Activated CD4-positive, alpha-beta memory T cell treated with anti-CD3 and anti-CD28 coated beads, Interleukin-2, amount 10 ng/mL, durations not matched to agents 7 days and 5 days (primary cell): ENCODE measurements at regions not wholly inside any gene's neighbourhood (a gene's known extent, or its start where the extent isn't known, plus 50 kb on each side); places are given as distances from the start of the nearest gene placed in this dataset.

Experiments
- CTCF ChIA-PET: fragments of 350-600 bp; sonication (Branson Sonifier 250); formaldehyde crosslinking; loops from one replicate; lab custom pipeline; 2021; ENCODE audit warnings: antibody characterized with exemption, inconsistent platforms; lab: Charles Lee
- POLR2A ChIA-PET: fragments of 350-600 bp; sonication (Branson Sonifier 250); formaldehyde crosslinking; loops from one replicate; lab custom pipeline; 2021; ENCODE audit warnings: antibody characterized with exemption; lab: Charles Lee
- DNase-seq: peaks from one replicate; pipeline ENCODE4 v3.0.0-alpha.2; 2020
- H3K27ac Mint-ChIP-seq: one replicate; pipeline ENCODE4 v1.8.0; 2021; ENCODE audit warnings: mild to moderate bottlenecking, mixed read lengths
- H3K27me3 Mint-ChIP-seq: one replicate; pipeline ENCODE4 v1.8.0; 2021; ENCODE audit warnings: mixed read lengths
- H3K36me3 Mint-ChIP-seq: one replicate; pipeline ENCODE4 v1.8.0; 2021; ENCODE audit warnings: low read depth, mixed read lengths
- H3K4me1 Mint-ChIP-seq: one replicate; pipeline ENCODE4 v1.8.0; 2021; ENCODE audit warnings: mixed read lengths
- H3K4me3 Mint-ChIP-seq: one replicate; pipeline ENCODE4 v1.8.0; 2021; ENCODE audit warnings: mild to moderate bottlenecking, mixed read lengths
- H3K9me3 Mint-ChIP-seq: one replicate; pipeline ENCODE4 v1.8.0; 2021; ENCODE audit warnings: mixed read lengths

DNA sequence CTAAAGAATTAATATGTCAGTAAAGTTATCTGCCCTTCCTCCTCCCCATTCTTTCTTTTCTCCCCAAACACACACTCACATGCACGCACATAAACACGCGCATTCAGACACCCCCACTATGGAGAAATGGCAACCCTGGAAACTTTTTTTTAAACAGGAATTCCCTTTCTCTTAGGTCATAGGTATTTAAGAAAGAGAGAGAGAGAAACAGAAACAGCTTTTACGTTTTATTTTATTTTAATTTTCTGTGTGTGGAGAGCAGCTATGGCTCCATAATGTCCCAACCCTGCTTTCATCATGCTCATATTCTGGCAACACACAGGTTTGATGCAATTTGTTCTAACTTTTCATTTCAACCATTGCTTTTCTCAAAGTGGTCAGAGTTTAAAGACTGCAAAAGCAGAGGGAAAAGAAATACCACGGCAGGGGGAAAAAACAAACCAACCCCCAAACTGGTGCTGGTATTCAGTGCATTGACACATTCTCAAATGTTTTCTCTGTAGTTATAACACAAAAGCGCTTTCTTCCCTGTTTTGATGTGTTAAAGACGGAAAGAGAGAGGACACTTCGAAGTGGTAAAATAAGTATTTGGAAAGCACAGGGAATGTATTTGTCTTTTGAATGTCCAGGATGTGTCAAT, 126.0 kb upstream of the TMEM161B start:
- Mint-ChIP-seq H3K4me3 (no peak overlapping the region), H3K4me1 (no peaks in the 10 kb centered on the region), H3K27ac (no peak overlapping the region), H3K36me3 (no peaks in the 10 kb centered on the region), H3K27me3 (peaks cover 5% of the 10 kb centered on the region), H3K9me3 (no peaks in the 10 kb centered on the region)
- ChIA-PET CTCF (no interaction called here), POLR2A (no interaction called here)
- no peak for DNase-seq

DNA sequence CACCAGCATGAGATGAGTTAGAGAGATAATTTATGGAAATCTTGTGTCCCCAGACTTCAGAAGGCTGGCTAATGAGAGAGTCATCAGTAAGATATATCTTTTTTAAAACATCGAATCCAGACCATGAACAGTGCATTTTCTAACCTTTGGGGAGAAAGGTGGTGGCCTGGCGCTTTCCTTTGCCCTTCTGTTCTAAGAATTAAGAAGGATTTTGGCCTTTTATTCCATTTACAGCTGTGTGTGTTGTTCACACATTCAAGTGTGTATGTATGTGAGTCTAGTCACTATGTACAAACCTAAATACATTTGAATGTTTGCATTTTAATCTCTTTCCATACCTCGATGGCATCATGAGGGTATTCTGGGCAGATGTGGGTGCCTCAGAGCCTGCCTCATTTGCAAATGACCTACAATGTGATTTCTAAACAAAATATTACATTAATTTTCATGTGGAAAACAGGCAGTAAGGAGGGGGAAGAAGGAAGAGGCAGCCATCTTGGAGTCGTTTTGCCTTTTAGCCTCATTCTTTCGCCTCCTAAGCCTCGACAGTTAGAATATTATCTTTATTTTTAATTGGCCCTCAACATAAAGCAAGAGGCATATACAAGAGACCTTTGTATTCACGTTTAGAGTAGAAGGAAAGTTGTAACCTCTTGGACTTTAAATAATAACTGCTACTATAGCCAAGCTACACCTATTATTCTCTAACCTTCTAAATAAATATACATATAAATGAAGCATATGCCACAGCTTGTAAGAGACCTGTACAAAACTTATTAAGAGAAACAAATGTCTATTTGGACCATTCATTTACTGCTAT, 125.3 kb upstream of the TMEM161B start:
- ChIA-PET CTCF (no interaction called here), POLR2A (no interaction called here)
- H3K27ac Mint-ChIP-seq: no peak overlapping the region
- no peaks in the 10 kb centered on the region for H3K9me3 Mint-ChIP-seq
- peaks cover 5% of the 10 kb centered on the region for H3K27me3 Mint-ChIP-seq
- no peak overlapping the region for H3K4me3 Mint-ChIP-seq
- H3K36me3 Mint-ChIP-seq: no peaks in the 10 kb centered on the region
- no peaks in the 10 kb centered on the region for H3K4me1 Mint-ChIP-seq
- DNase-seq: no peak

DNA sequence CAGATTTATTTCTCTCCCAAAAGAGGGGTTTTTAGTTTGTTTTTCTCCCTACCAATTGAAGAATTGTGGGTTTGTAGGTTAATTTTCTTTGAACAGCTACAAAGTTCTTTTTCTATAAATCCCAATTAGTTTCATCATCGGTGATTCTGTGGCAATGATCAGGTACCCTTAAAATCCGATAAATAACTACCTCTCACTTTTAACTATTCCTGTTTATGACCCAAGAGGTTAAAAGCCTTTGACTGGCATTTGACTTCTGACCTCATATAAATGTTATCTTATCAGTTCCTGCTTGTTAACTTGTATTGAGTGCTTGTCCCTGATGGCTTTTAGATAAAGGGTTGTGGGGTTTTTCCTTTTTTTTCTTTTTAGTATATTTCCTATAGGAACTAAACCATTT, 124.4 kb upstream of the TMEM161B start:
- Mint-ChIP-seq H3K27me3 (peaks cover 2% of the 10 kb centered on the region), H3K4me1 (no peaks in the 10 kb centered on the region), H3K4me3 (no peak overlapping the region), H3K9me3 (no peaks in the 10 kb centered on the region), H3K36me3 (no peaks in the 10 kb centered on the region), H3K27ac (no peak overlapping the region)
- CTCF ChIA-PET: no interaction called here
- no peak for DNase-seq
- POLR2A ChIA-PET: no interaction called here

DNA sequence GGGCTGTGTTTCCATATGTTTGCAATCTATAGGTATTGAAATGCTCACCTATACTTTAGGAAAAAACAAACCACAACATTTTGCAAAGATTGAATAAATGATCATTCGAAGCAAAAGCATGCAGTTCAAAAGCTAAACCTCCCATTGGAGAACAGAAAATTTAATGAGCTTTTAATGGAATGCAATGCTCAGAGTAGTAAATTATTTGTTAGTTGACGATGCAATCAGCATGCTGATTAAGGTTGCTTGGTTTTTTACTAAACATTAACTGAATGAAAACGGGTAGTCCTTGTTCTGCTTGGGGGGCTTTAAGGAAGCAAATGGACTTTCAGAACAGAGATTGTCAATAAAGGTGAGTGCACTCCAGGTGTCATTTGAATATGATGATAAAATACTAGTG, 123.3 kb upstream of the TMEM161B start:
- no peaks in the 10 kb centered on the region for H3K4me1 Mint-ChIP-seq
- H3K36me3 Mint-ChIP-seq: no peaks in the 10 kb centered on the region
- H3K4me3 Mint-ChIP-seq: no peak overlapping the region
- no peaks in the 10 kb centered on the region for H3K27me3 Mint-ChIP-seq
- ChIA-PET CTCF (no interaction called here), POLR2A (no interaction called here)
- no peak overlapping the region for H3K27ac Mint-ChIP-seq
- no peak for DNase-seq
- H3K9me3 Mint-ChIP-seq: no peaks in the 10 kb centered on the region

DNA sequence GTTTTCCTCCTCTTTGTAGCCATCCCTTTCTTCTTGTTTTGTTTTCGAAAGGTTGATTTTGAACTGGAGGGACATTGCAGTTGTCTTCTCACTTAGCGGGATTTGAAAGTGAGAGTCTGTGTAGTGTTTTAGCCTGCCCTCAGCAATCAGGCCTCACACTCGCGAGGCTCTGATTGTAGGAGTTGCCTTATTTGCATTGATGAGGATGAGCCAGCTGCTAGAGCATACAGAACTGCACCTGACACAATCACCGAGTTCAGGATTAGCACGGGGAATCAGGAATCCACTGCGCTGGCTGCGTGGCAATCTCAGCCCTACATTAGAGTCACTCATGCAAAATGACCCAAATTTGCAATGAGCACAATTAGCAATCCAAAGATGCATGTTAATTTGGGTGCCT, 122.5 kb upstream of the TMEM161B start:
- DNase-seq: no peak
- H3K4me3 Mint-ChIP-seq: no peak overlapping the region
- ChIA-PET POLR2A (no interaction called here), CTCF (no interaction called here)
- no peak overlapping the region for H3K27ac Mint-ChIP-seq
- no peaks in the 10 kb centered on the region for H3K9me3 Mint-ChIP-seq
- H3K36me3 Mint-ChIP-seq: no peaks in the 10 kb centered on the region
- no peaks in the 10 kb centered on the region for H3K27me3 Mint-ChIP-seq
- no peaks in the 10 kb centered on the region for H3K4me1 Mint-ChIP-seq

DNA sequence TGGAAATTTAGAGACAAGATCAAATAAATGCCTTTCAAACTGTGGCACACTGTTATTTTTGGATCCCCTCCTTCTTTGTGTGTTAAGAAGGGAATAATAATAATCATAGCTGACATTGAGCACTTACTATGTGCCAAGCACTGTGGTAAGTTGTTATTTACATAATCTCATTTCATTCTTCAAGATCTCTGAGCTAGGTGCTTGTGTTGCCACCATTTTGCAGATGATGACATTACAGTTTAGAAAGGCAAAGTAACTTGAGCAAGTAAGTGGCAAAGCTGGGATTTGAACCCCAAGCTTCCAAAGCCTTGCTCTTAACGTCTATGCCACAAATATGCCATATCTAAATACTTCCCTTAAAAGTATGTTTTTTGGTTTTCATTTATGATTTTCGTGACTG, 121.8 kb upstream of the TMEM161B start:
- Mint-ChIP-seq H3K4me3 (no peak overlapping the region), H3K27me3 (peaks cover 2% of the 10 kb centered on the region), H3K4me1 (no peaks in the 10 kb centered on the region), H3K27ac (no peak overlapping the region), H3K9me3 (no peaks in the 10 kb centered on the region), H3K36me3 (no peaks in the 10 kb centered on the region)
- no peak for DNase-seq
- ChIA-PET POLR2A (no interaction called here), CTCF (no interaction called here)

DNA sequence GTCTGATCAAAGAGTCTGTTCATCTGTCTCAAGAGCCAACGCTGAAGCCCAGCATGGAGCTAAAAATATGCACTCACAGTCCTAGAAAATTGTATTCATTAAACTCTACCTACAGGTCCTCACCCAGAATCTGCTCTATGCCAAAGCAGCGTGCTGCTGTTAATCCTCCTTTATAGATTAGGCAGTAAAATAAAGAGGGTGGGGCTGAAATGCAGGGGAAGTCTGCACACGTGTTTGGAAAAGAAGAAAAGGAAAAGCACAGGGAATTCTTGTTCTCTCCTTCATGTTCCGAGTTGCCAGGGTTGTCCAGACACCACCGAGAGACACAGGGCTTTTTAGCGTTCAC, 121.4 kb upstream of the TMEM161B start:
- ChIA-PET CTCF (no interaction called here), POLR2A (no interaction called here)
- Mint-ChIP-seq H3K36me3 (no peaks in the 10 kb centered on the region), H3K4me1 (no peaks in the 10 kb centered on the region), H3K27me3 (peaks cover 2% of the 10 kb centered on the region), H3K9me3 (no peaks in the 10 kb centered on the region), H3K4me3 (no peak overlapping the region), H3K27ac (no peak overlapping the region)
- no peak for DNase-seq

DNA sequence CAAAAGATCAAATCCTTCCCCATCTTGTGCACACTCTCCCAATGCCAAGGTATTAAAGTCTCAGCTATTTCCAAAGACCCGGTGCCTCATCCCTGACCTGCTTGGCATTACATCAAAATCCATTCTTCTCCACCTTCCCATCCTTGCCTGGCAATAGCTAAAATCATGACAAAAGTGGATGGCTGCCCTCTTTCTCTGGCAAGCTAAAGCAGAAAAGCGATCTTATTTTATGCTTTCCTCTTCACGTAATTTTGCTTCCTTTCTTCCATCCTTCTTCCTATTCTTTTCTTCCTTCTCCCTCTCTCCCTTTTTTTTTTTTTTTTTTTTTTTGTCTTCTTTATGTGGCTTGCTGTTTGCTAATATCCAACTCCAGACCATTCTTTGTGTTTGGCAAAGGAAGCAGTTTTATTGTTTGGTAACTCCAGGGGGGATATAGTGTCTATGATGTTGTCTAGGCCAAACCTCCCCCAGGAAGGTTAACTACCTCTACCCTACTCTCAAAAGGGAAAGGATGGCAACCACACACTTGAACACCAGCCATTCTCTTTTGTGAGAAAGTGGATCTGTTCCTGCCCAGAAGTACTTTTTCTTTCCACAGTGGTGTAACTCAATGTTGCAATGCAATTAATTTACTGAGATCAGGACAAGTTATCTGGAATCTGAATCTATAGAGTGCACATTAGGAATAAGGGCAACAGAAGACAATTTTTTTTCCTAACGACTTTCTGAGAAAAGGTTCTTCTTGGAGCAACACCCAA, 120.9 kb upstream of the TMEM161B start:
- ChIA-PET POLR2A (no interaction called here), CTCF (no interaction called here)
- Mint-ChIP-seq H3K4me3 (no peak overlapping the region), H3K4me1 (no peaks in the 10 kb centered on the region), H3K9me3 (no peaks in the 10 kb centered on the region), H3K36me3 (no peaks in the 10 kb centered on the region), H3K27me3 (peaks cover 2% of the 10 kb centered on the region), H3K27ac (no peak overlapping the region)
- DNase-seq: no peak

DNA sequence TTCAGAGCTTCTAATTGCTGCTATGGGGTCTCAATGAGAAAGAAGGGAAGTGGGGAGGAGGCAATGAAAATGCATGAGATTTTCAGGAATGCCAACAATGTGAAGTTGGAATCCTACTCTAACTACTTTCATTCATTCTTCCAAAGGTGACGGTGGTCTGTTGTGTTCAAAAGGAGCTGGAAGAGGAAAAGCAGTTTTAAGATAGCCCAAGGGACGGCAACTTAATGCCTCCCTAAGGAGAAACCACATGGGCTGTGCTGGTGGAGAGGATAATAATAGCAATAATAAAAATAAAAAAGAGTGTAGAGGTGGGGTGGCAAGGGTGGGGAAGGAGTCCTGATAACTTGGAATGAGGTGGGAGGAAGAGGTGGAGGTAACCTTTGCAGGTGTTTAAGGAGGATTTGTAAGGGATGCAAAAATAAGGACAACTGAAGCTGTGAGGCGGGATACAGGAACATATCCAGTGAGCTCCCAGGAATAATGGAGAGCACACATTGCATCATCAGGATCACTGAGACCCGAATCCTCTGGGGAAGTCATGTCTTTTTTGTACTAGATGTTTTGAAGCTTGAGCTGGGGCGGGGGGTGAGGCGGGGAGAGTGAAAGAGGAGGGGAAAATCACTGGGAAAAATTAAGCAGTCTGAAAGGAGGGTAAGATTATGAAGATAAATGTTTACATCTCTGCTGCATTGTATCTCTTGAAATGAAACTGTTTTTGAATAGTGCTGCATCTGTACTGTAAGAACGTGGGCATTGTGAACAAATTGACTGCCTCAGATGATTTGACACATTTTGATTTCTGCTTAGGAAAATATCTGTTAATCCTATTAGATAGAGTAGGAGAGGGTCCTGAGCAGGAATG, 120.1 kb upstream of the TMEM161B start:
- DNase-seq: no peak
- CTCF ChIA-PET: no interaction called here
- Mint-ChIP-seq H3K36me3 (no peaks in the 10 kb centered on the region), H3K4me3 (no peak overlapping the region), H3K27me3 (peaks cover 2% of the 10 kb centered on the region), H3K27ac (no peak overlapping the region), H3K9me3 (no peaks in the 10 kb centered on the region), H3K4me1 (no peaks in the 10 kb centered on the region)
- POLR2A ChIA-PET: no interaction called here

DNA sequence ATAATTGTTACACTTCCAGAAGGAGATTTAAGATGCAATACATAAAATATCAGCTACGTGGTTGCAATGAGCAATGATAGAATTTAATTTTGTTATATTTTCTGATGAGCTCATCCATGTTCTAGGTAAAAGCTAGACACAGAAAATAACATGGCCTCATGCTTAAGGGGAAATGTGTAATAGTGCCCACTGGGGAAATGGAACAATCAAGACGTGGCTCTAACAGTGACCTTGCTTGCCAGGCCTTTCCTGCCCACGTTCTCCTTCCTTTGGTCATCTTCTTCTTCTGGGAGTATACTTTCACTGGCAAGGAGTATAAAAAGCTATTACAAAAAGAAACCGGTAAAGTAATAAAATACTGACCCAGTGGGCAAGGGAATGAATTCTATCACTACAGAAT, 116.2 kb upstream of the TMEM161B start:
- POLR2A ChIA-PET: no interaction called here
- DNase-seq: no peak
- Mint-ChIP-seq H3K36me3 (no peaks in the 10 kb centered on the region), H3K4me1 (no peaks in the 10 kb centered on the region), H3K9me3 (no peaks in the 10 kb centered on the region), H3K27ac (no peak overlapping the region), H3K4me3 (no peak overlapping the region), H3K27me3 (peaks cover 2% of the 10 kb centered on the region)
- CTCF ChIA-PET: no interaction called here

DNA sequence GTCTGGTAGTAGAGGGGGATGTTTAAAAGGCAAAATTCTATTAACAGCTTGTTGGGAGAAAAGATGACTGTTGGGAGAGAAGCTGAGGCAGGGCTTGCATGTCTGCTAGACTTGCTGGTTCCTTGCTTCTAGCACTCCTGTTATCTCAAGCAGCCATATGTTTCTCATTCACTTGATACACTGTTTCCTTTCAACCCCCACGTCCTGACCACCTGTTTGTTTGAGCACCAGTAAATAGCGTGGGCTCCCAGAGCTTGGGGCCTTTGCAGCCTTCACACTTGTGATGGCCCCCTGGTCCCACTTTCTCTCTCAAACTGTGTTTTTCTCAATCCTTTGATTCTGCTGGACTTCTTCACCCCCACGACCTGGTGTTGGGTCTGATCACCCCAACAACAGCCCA, 111.7 kb upstream of the TMEM161B start:
- Mint-ChIP-seq H3K4me1 (no peaks in the 10 kb centered on the region), H3K36me3 (no peaks in the 10 kb centered on the region), H3K27me3 (no peaks in the 10 kb centered on the region), H3K27ac (no peak overlapping the region), H3K9me3 (no peaks in the 10 kb centered on the region), H3K4me3 (no peak overlapping the region)
- POLR2A ChIA-PET: no interaction called here
- DNase-seq: no peak
- CTCF ChIA-PET: no interaction called here

DNA sequence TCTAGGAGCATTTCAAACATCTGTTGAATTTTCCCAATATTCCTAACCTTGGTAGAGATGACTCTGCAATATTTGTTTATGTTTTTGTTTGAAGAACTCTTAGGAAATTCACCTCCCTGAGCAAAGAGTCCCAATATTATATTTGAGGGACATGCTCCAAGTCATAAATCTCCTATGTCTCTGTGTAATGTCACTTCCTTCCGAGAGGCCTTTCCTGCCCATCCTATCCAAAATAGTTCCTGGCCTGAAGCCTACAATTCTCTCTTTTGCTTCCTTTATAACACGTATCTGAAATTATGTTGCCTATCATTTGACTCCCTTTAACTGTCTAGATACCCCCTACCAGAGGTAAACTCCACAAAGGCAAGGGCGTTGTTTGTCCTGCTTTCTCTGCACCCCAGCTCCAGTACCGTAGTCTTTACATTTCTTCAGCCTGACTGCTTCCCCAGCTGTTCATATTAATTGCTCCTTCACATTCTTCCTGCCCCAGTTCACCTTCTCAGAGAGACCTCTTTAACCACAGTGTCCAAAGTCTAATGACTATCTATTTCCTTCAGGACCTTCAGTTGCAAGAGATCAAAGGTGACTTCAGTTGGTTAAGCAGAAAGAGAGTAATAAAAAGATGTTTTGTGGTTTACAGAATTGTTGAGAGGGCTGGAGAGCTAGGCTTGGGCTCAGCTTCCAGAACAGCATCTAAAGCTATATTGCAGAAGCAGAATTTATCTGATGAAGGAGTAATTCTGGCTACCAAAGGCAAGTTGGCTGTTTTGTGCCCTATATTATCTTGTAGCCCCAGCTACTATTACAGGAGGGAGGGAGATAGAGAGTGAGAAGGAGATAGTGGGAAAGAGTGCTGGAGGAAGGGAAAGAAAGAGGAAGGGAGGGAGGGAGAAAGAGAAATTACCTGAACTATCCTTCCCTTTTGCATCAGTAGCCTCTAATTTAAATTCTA, 109.3 kb upstream of the TMEM161B start:
- DNase-seq: no peak
- H3K27me3 Mint-ChIP-seq: no peaks in the 10 kb centered on the region
- H3K9me3 Mint-ChIP-seq: no peaks in the 10 kb centered on the region
- H3K27ac Mint-ChIP-seq: no peak overlapping the region
- H3K4me1 Mint-ChIP-seq: peaks cover 3% of the 10 kb centered on the region
- ChIA-PET CTCF (no interaction called here), POLR2A (no interaction called here)
- no peaks in the 10 kb centered on the region for H3K36me3 Mint-ChIP-seq
- H3K4me3 Mint-ChIP-seq: no peak overlapping the region
